Natural killer cell (primary cell): ENCODE measurements at regions not wholly inside any gene's neighbourhood (a gene's known extent, or its start where the extent isn't known, plus 50 kb on each side); places are given as distances from the start of the nearest gene placed in this dataset.

Experiments used
- ATAC-seq, 3 donors: fragments of 150-1000 bp in 2 of 3; fragments of 200-7000 bp in 1 of 3; cut with Tn5 transposase; 1 replicate in 1 of 3; 2 replicates in 2 of 3; pipeline ENCODE4 v1.10.0; 2021; ENCODE audit warnings: mild to moderate bottlenecking in 2 of 3, moderate library complexity in 2 of 3
- DNase-seq, 2 donors: peaks; one replicate each; pipeline versions ENCODE4 v3.0.0 to v3.0.0-alpha.2; 2013 to 2021; ENCODE audit warnings: mixed read lengths in 1 of 2
- H3K27ac ChIP-seq: one replicate; pipeline ENCODE4 v1.5.1; 2013; ENCODE audit warnings: mild to moderate bottlenecking, low read length
- H3K27me3 ChIP-seq: one replicate; pipeline ENCODE4 v1.6.1; 2013; ENCODE audit warnings: low read length; ENCODE audit not compliant: control insufficient read depth, insufficient read depth
- H3K36me3 ChIP-seq: one replicate; pipeline ENCODE4 v1.6.1; 2013; ENCODE audit warnings: low read length; ENCODE audit not compliant: control insufficient read depth, insufficient read depth
- H3K4me1 ChIP-seq: one replicate; pipeline ENCODE4 v1.6.1; 2013; ENCODE audit warnings: low read length; ENCODE audit not compliant: control insufficient read depth, insufficient read depth
- H3K4me3 ChIP-seq: one replicate; pipeline ENCODE4 v1.5.1; 2013; ENCODE audit warnings: low read length
- H3K9me3 ChIP-seq: one replicate; pipeline ENCODE4 v1.6.1; 2013; ENCODE audit warnings: low read length; ENCODE audit not compliant: control insufficient read depth, insufficient read depth
- H3K27ac Mint-ChIP-seq, 2 donors: one replicate each; pipeline ENCODE4 v1.8.0; 2022; ENCODE audit warnings: mild to moderate bottlenecking in 2 of 2, mixed read lengths in 2 of 2, moderate library complexity in 1 of 2
- H3K27me3 Mint-ChIP-seq, 2 donors: one replicate each; pipeline ENCODE4 v1.8.0; 2022; ENCODE audit warnings: low read depth in 2 of 2, mixed read lengths in 2 of 2
- H3K36me3 Mint-ChIP-seq: one replicate; pipeline ENCODE4 v1.8.0; 2022; ENCODE audit warnings: mixed read lengths
- H3K4me1 Mint-ChIP-seq, 2 donors: one replicate each; pipeline ENCODE4 v1.8.0; 2022; ENCODE audit warnings: mixed read lengths in 2 of 2
- H3K4me3 Mint-ChIP-seq: one replicate; pipeline ENCODE4 v1.8.0; 2022; ENCODE audit warnings: mild to moderate bottlenecking, moderate library complexity, mixed read lengths
- H3K9me3 Mint-ChIP-seq, 2 donors: one replicate each; pipeline ENCODE4 v1.8.0; 2022; ENCODE audit warnings: mixed read lengths in 2 of 2
- WGBS: methylation state at CpG from one replicate; pipeline ENCODE4 v1.1.7; 2013; ENCODE audit warnings: missing lambda C conversion rate; ENCODE audit not compliant: insufficient coverage; 5-methylcytosine and 5-hydroxymethylcytosine counted together
- intact Hi-C: fragments of 100-400 bp; cut with micrococcal nuclease; formaldehyde crosslinking; loops from one replicate; pipeline ENCODE4 v1.14.2; 2022
- TF ChIP-seq, protein P1 (sequence below): fragments of 200-600 bp; IDR thresholded peaks from one replicate; pipeline ENCODE4 v1.8.0; 2022; ENCODE audit warnings: antibody characterized with exemption

DNA sequence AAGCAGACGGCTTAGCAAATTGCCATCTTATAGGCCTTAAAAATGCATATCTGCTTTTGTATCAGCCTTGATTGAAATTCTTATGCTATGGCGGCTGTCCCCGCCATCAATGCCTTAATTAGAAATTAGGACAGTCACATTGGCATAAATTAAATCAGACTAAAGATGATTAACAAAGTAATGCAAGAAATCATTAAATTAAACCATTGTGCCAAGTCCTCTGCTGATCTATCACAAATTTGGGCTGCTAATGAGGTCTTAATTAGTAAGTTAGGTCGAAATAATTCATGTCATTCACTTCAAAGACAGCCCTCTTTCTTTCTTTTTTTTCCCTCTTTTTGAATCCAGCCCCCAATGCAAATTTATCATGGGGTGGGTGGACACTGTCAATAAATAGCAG, 159.3 kb downstream of the MIAT start:
- no peaks in the 10 kb centered on the region for H3K4me1 Mint-ChIP-seq
- Histone ChIP-seq H3K9me3 (peaks cover 7% of the 10 kb centered on the region), H3K27me3 (no peaks in the 10 kb centered on the region), H3K36me3 (no peaks in the 10 kb centered on the region), H3K4me1 (no peaks in the 10 kb centered on the region), H3K4me3 (no peak overlapping the region), H3K27ac (no peak overlapping the region)
- H3K4me3 Mint-ChIP-seq, result no peak overlapping the region
- H3K9me3 Mint-ChIP-seq, result no peaks in the 10 kb centered on the region
- no peaks in the 10 kb centered on the region for H3K36me3 Mint-ChIP-seq
- no peak for DNase-seq
- WGBS, result 98% methylated on average over 3 of the region's 4 CpGs
- TF ChIP-seq, protein P1, sequence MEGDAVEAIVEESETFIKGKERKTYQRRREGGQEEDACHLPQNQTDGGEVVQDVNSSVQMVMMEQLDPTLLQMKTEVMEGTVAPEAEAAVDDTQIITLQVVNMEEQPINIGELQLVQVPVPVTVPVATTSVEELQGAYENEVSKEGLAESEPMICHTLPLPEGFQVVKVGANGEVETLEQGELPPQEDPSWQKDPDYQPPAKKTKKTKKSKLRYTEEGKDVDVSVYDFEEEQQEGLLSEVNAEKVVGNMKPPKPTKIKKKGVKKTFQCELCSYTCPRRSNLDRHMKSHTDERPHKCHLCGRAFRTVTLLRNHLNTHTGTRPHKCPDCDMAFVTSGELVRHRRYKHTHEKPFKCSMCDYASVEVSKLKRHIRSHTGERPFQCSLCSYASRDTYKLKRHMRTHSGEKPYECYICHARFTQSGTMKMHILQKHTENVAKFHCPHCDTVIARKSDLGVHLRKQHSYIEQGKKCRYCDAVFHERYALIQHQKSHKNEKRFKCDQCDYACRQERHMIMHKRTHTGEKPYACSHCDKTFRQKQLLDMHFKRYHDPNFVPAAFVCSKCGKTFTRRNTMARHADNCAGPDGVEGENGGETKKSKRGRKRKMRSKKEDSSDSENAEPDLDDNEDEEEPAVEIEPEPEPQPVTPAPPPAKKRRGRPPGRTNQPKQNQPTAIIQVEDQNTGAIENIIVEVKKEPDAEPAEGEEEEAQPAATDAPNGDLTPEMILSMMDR, result no peak
- no peak overlapping the region for H3K27ac Mint-ChIP-seq
- ATAC-seq, result no peak
- no peaks in the 10 kb centered on the region for H3K27me3 Mint-ChIP-seq
- intact Hi-C loops, result no loop called here

DNA sequence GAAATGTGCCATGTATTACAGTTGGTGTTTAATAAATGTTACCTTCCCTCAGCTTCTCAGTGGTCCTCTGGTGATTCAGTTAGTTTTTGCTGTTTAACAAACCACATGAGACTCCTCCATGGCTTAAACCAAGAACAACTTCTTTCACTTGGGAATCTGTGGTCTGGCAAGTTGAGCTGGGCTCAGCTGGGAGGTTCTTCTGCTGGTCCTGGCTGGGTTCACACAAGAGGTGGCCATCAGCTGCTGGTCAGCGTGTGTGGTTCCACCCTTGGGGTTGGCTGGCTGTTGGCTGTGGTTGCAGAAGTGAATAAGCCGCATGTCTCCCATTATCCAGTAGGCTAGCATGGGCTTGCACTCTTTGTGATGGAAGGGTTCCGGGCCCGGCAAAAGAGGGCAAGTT, 160.5 kb downstream of the MIAT start:
- Histone ChIP-seq H3K27me3 (no peaks in the 10 kb centered on the region), H3K4me3 (no peak overlapping the region), H3K36me3 (no peaks in the 10 kb centered on the region), H3K27ac (no peak overlapping the region), H3K4me1 (no peaks in the 10 kb centered on the region), H3K9me3 (peaks cover 7% of the 10 kb centered on the region)
- DNase-seq (no peak), ATAC-seq (no peak)
- no peaks in the 10 kb centered on the region for H3K9me3 Mint-ChIP-seq
- H3K4me1 Mint-ChIP-seq, result no peaks in the 10 kb centered on the region
- TF ChIP-seq, protein P1, result no peak
- intact Hi-C loops, result no loop called here
- no peak overlapping the region for H3K4me3 Mint-ChIP-seq
- WGBS, result 74% methylated on average over 4 of the region's 4 CpGs
- H3K27ac Mint-ChIP-seq, result no peak overlapping the region
- no peaks in the 10 kb centered on the region for H3K36me3 Mint-ChIP-seq
- no peaks in the 10 kb centered on the region for H3K27me3 Mint-ChIP-seq

DNA sequence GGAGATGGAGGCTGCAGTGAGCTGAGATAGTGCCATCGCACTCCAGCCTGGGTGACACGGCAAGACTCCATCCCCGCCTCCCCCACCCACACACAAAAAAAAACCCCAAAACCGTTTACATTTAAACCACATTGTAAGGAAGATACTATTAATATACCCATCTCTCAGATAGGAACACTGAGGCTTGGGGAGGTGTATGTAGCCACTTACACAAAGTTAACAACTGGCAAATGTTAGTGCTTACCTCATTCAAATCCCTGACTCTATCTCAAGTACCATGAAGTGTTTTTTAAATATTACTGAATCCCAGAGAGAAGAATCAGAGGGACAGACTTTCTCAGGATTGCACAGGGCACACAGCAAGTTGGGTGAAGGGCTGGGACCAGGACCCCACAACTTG, 164.5 kb downstream of the MIAT start:
- 71% methylated on average over 4 of the region's 4 CpGs for WGBS
- H3K9me3 ChIP-seq, result peaks cover 7% of the 10 kb centered on the region

DNA sequence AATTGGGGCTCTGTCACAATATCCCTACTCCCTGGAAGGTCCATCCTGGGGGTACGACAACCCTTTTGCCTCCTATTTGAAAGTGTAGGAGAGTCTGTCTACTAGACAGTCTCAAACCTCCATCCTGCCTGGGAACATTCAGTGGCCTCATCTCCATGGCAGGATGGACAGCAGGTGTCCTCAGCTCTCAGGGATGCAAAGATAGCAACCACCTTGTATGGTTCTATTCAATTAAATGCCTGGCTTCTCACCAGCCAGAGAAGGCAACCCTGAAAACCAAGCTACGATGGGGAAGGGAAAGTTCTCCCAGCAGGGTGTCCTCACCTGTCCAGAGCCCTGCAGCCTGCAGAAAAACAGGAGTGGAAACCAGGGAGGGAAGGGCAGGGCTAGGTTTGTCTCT, 164.9 kb downstream of the MIAT start:
- ATAC-seq (no peak), DNase-seq (no peak)
- H3K36me3 ChIP-seq, result no peaks in the 10 kb centered on the region
- Mint-ChIP-seq H3K27ac (no peak overlapping the region), H3K36me3 (no peaks in the 10 kb centered on the region), H3K4me3 (no peak overlapping the region), H3K4me1 (no peaks in the 10 kb centered on the region), H3K27me3 (no peaks in the 10 kb centered on the region), H3K9me3 (no peaks in the 10 kb centered on the region)
- 52% methylated on average over 2 of the region's 2 CpGs for WGBS
- TF ChIP-seq, protein P1, result no peak
- intact Hi-C loops, result no loop called here
- H3K4me3 ChIP-seq, result no peak overlapping the region
- H3K27ac ChIP-seq, result no peak overlapping the region
- H3K9me3 ChIP-seq, result peaks cover 7% of the 10 kb centered on the region
- no peaks in the 10 kb centered on the region for H3K27me3 ChIP-seq
- H3K4me1 ChIP-seq, result no peaks in the 10 kb centered on the region

More for the DNA sequence above, 164.5 kb downstream of the MIAT start:
- TF ChIP-seq, protein P1, result no peak
- Histone ChIP-seq H3K27me3 (no peaks in the 10 kb centered on the region), H3K27ac (no peak overlapping the region), H3K4me3 (no peak overlapping the region), H3K36me3 (no peaks in the 10 kb centered on the region), H3K4me1 (no peaks in the 10 kb centered on the region)
- no peak overlapping the region for H3K4me3 Mint-ChIP-seq
- no peaks in the 10 kb centered on the region for H3K27me3 Mint-ChIP-seq
- DNase-seq, result no peak
- no peaks in the 10 kb centered on the region for H3K36me3 Mint-ChIP-seq
- ATAC-seq, result no peak
- intact Hi-C loops, result no loop called here
- H3K9me3 Mint-ChIP-seq, result no peaks in the 10 kb centered on the region
- H3K27ac Mint-ChIP-seq, result no peak overlapping the region
- H3K4me1 Mint-ChIP-seq, result no peaks in the 10 kb centered on the region
